T-cell (primary cell): ENCODE measurements at regions not wholly inside any gene's neighbourhood (a gene's known extent, or its start where the extent isn't known, plus 50 kb on each side); places are given as distances from the start of the nearest gene placed in this dataset.

Experiments
- ATAC-seq, 4 experiments: fragments of 200-7000 bp in 3 of 4; fragments of 150-1000 bp in 1 of 4; cut with Tn5 transposase; replicated peaks in 1 of 4; 1 replicate in 3 of 4; 2 replicates in 1 of 4; pipeline ENCODE4 v1.10.0; 2021; ENCODE audit warnings: moderate library complexity in 3 of 4, mild to moderate bottlenecking in 2 of 4, moderate number of reproducible peaks in 1 of 4
- CTCF ChIA-PET, 2 donors: fragments of 300-600 bp; sonication (Branson Sonifier 250); formaldehyde crosslinking; loops; one replicate each; lab custom pipeline; 2022; ENCODE audit warnings: antibody characterized with exemption in 2 of 2; lab: Charles Lee
- POLR2A ChIA-PET, 2 donors: fragments of 300-600 bp; sonication (Branson Sonifier 250); formaldehyde crosslinking; loops; one replicate each; lab custom pipeline; 2022; ENCODE audit warnings: antibody characterized with exemption in 2 of 2; lab: Charles Lee
- DNase-seq, 35 experiments: peaks; one replicate each; pipeline versions ENCODE4 v3.0.0 to v3.0.0-alpha.2; 2013 to 2023
- H3K27ac ChIP-seq: one replicate; pipeline ENCODE4 v1.5.1; 2013; ENCODE audit warnings: low read length
- H3K27me3 ChIP-seq, 2 experiments: replicated peaks in 1 of 2; 1 replicate in 1 of 2; 2 replicates in 1 of 2; pipeline versions ENCODE4 v1.6.1 to v1.7.0; 2013; ENCODE audit warnings: low read length in 1 of 2, mixed read lengths in 1 of 2; ENCODE audit not compliant: control insufficient read depth in 2 of 2, insufficient read depth in 2 of 2; ENCODE audit errors: extremely low read depth in 1 of 2
- H3K36me3 ChIP-seq, 2 donors: 1 replicate in 1 of 2; 2 replicates in 1 of 2; pipeline versions ENCODE4 v1.6.1 to v1.7.0; 2013; ENCODE audit warnings: low read length in 1 of 2; ENCODE audit not compliant: control insufficient read depth in 2 of 2, insufficient read depth in 1 of 2; ENCODE audit errors: extremely low read depth in 1 of 2
- H3K4me1 ChIP-seq, 2 experiments: 1 replicate in 1 of 2; 2 replicates in 1 of 2; pipeline versions ENCODE4 v1.6.1 to v1.7.0; 2013; ENCODE audit warnings: low read length in 2 of 2, mixed read lengths in 1 of 2; ENCODE audit not compliant: insufficient read depth in 2 of 2, control insufficient read depth in 1 of 2; ENCODE audit errors: extremely low read depth in 1 of 2
- H3K4me3 ChIP-seq, 2 donors: 1 replicate in 1 of 2; 2 replicates in 1 of 2; pipeline versions ENCODE4 v1.5.1 to v1.7.0; 2013; ENCODE audit warnings: mild to moderate bottlenecking in 2 of 2, low read length in 1 of 2, moderate library complexity in 1 of 2; ENCODE audit not compliant: control insufficient read depth in 1 of 2; ENCODE audit errors: extremely low read depth in 1 of 2
- H3K9me3 ChIP-seq: 2 replicates; pipeline ENCODE4 v1.7.0; 2013
- H3K27ac Mint-ChIP-seq, 2 donors: one replicate each; pipeline ENCODE4 v1.8.0; 2020 to 2021; ENCODE audit warnings: mild to moderate bottlenecking in 2 of 2, mixed read lengths in 2 of 2
- H3K27me3 Mint-ChIP-seq, 2 donors: one replicate each; pipeline ENCODE4 v1.8.0; 2021 to 2022; ENCODE audit warnings: mixed read lengths in 2 of 2
- H3K36me3 Mint-ChIP-seq: one replicate; pipeline ENCODE4 v1.8.0; 2021; ENCODE audit warnings: mixed read lengths
- H3K4me1 Mint-ChIP-seq, 3 donors: one replicate each; pipeline ENCODE4 v1.8.0; 2020 to 2022; ENCODE audit warnings: mixed read lengths in 3 of 3, mild to moderate bottlenecking in 1 of 3
- H3K4me3 Mint-ChIP-seq, 3 donors: one replicate each; pipeline ENCODE4 v1.8.0; 2020 to 2022; ENCODE audit warnings: mild to moderate bottlenecking in 3 of 3, mixed read lengths in 3 of 3, moderate library complexity in 3 of 3
- H3K9me3 Mint-ChIP-seq, 3 donors: one replicate each; pipeline ENCODE4 v1.8.0; 2020 to 2022; ENCODE audit warnings: mixed read lengths in 3 of 3
- WGBS: methylation state at CpG from one replicate; pipeline ENCODE4 v1.1.5; 2013; ENCODE audit warnings: missing lambda C conversion rate; ENCODE audit not compliant: insufficient coverage; 5-methylcytosine and 5-hydroxymethylcytosine counted together

GRCh38 chr14:106848330-106849121 lies 1322.1 kb downstream of the TMEM121 start:
- no peak overlapping the region for H3K4me3 Mint-ChIP-seq

GRCh38 chr14:106850913-106851825 lies 1324.8 kb downstream of the TMEM121 start:
- DNase-seq: no peak
- Mint-ChIP-seq H3K27me3 (peaks cover 2 to 8% of the 10 kb centered on the region in 2 donors), H3K4me3 (peak overlapping the region in 1 of 3 donors; percentile 62), H3K9me3 (no peaks in the 10 kb centered on the region), H3K36me3 (no peaks in the 10 kb centered on the region), H3K27ac (no peak overlapping the region), H3K4me1 (peaks cover 8 to 16% (median 12%) of the 10 kb centered on the region in 3 donors)
- Histone ChIP-seq H3K27ac (no peak overlapping the region), H3K27me3 (no peaks in the 10 kb centered on the region), H3K4me1 (no peaks in the 10 kb centered on the region), H3K36me3 (no peaks in the 10 kb centered on the region), H3K9me3 (no peaks in the 10 kb centered on the region), H3K4me3 (no peak overlapping the region)
- no peak for ATAC-seq
- CTCF ChIA-PET: no interaction called here
- POLR2A ChIA-PET: no interaction called here
- 71% methylated on average over 9 of the region's 20 CpGs for WGBS

More at GRCh38 chr14:106848330-106849121, 1322.1 kb downstream of the TMEM121 start:
- H3K9me3 ChIP-seq: no peaks in the 10 kb centered on the region
- Mint-ChIP-seq H3K36me3 (no peaks in the 10 kb centered on the region), H3K27ac (no peak overlapping the region), H3K4me1 (peaks cover 22 to 30% (median 27%) of the 10 kb centered on the region in 3 donors), H3K27me3 (peaks cover 2 to 4% of the 10 kb centered on the region in 2 donors), H3K9me3 (no peaks in the 10 kb centered on the region)
- peaks cover 0 to 16% of the 10 kb centered on the region in 2 experiments for H3K4me1 ChIP-seq
- ChIA-PET CTCF (interaction anchor here in 1 of 2 donors (1.1 kb wide), 1 partner anchor 25 kb away, joined by 5 read pairs; no protein-coding TSS in a partner anchor), POLR2A (no interaction called here)
- H3K27ac ChIP-seq: no peak overlapping the region
- no peak overlapping the region for H3K4me3 ChIP-seq
- no peak for ATAC-seq
- no peaks in the 10 kb centered on the region for H3K27me3 ChIP-seq
- peak in 2 of 35 experiments; percentile 7 to 27 for DNase-seq
- no peaks in the 10 kb centered on the region for H3K36me3 ChIP-seq
- no CpG with 5 or more reads among the region's 3 CpGs for WGBS

GRCh38 chr14:106872611-106873446 lies 1346.4 kb downstream of the TMEM121 start:
- POLR2A ChIA-PET: no interaction called here
- H3K9me3 Mint-ChIP-seq: no peaks in the 10 kb centered on the region
- H3K27ac ChIP-seq: no peak overlapping the region
- ATAC-seq (peak; percentile 85 to 90 (median 86)), DNase-seq (peak; percentile 61 to 86 (median 76))
- peaks cover 19 to 48% of the 10 kb centered on the region in 2 donors for H3K27me3 Mint-ChIP-seq
- H3K27ac Mint-ChIP-seq: peak overlapping the region; percentile 11 to 27
- peaks cover 11 to 18% (median 13%) of the 10 kb centered on the region in 3 donors for H3K4me1 Mint-ChIP-seq
- 6% methylated on average over 17 of the region's 23 CpGs for WGBS
- no peaks in the 10 kb centered on the region for H3K36me3 Mint-ChIP-seq
- H3K4me3 ChIP-seq: peak overlapping the region in 1 of 2 donors; percentile 19
- CTCF ChIA-PET: interaction anchor here (0.5 to 1.9 kb wide), 15 partner anchors 8 to 1888 kb away, joined by 3 to 6 read pairs (median 4); no protein-coding TSS in a partner anchor
- H3K4me3 Mint-ChIP-seq: peak overlapping the region; percentile 32 to 76 (median 45)
- H3K27me3 ChIP-seq: peaks cover 0 to 36% of the 10 kb centered on the region in 2 experiments
- H3K9me3 ChIP-seq: no peaks in the 10 kb centered on the region
- no peaks in the 10 kb centered on the region for H3K36me3 ChIP-seq
- H3K4me1 ChIP-seq: peaks cover 2 to 15% of the 10 kb centered on the region in 2 experiments

- Histone ChIP-seq H3K36me3 (no peaks in the 10 kb centered on the region), H3K9me3 (no peaks in the 10 kb centered on the region), H3K4me1 (peaks cover 2 to 15% of the 10 kb centered on the region in 2 experiments), H3K4me3 (no peak overlapping the region), H3K27me3 (peaks cover 0 to 41% of the 10 kb centered on the region in 2 experiments), H3K27ac (no peak overlapping the region)
- Mint-ChIP-seq H3K4me1 (peaks cover 11 to 18% (median 13%) of the 10 kb centered on the region in 3 donors), H3K27me3 (peaks cover 20 to 42% of the 10 kb centered on the region in 2 donors), H3K27ac (no peak overlapping the region), H3K36me3 (no peaks in the 10 kb centered on the region), H3K4me3 (no peak overlapping the region), H3K9me3 (no peaks in the 10 kb centered on the region)
- WGBS: 0% methylated on average over 1 of the region's 4 CpGs
- CTCF ChIA-PET: interaction anchor here in 1 of 2 donors (0.5 to 1.8 kb wide), 5 partner anchors 7 to 44 kb away, joined by 3 to 5 read pairs (median 3); no protein-coding TSS in a partner anchor
- DNase-seq (no peak), ATAC-seq (no peak)
- POLR2A ChIA-PET: no interaction called here
These were observed 1348.0 kb downstream of the TMEM121 start for GRCh38 chr14:106874350-106874749.

- peak in 19 of 35 experiments; percentile 10 to 53 (median 30) for DNase-seq
- CTCF ChIA-PET: no interaction called here
- POLR2A ChIA-PET: no interaction called here
These were observed 1349.1 kb downstream of the TMEM121 start for GRCh38 chr14:106875503-106875902.

More at GRCh38 chr14:106875503-106875902, 1349.1 kb downstream of the TMEM121 start:
- Mint-ChIP-seq H3K4me3 (no peak overlapping the region), H3K36me3 (no peaks in the 10 kb centered on the region), H3K9me3 (no peaks in the 10 kb centered on the region), H3K4me1 (peaks cover 11 to 18% (median 13%) of the 10 kb centered on the region in 3 donors), H3K27ac (no peak overlapping the region), H3K27me3 (peaks cover 19 to 40% of the 10 kb centered on the region in 2 donors)
- ATAC-seq: peak in 2 of 4 experiments; percentile 33 to 45
- H3K27ac ChIP-seq: no peak overlapping the region
- no peaks in the 10 kb centered on the region for H3K36me3 ChIP-seq
- WGBS: 5% methylated on average over 3 of the region's 4 CpGs
- H3K4me3 ChIP-seq: no peak overlapping the region
- peaks cover 0 to 38% of the 10 kb centered on the region in 2 experiments for H3K27me3 ChIP-seq
- H3K4me1 ChIP-seq: peaks cover 2 to 15% of the 10 kb centered on the region in 2 experiments
- H3K9me3 ChIP-seq: no peaks in the 10 kb centered on the region
